Hematopoietic multipotent progenitor cell treated with erythropoietin and hydrocortisone succinate and interleukin-3 and kit ligand, for 17 days (in vitro differentiated cells): ENCODE measurements at regions not wholly inside any gene's neighbourhood (a gene's known extent, or its start where the extent isn't known, plus 50 kb on each side); places are given as distances from the start of the nearest gene placed in this dataset.
"Not testable (repeated sequence)": the region's sequence is repeated elsewhere in the genome, so short reads cannot be mapped to it uniquely, and the experiment has no call there.

ENCODE experiments used
- DNase-seq: peaks from one replicate; pipeline ENCODE4 v3.0.0-alpha.2; 2015; ENCODE audit warnings: low spot score

GRCh38 chr3:82410366-82410765 lies 648.9 kb upstream of the GBE1 start:
- DNase-seq = no peak

- DNase-seq = no peak
Observed at GRCh38 chr3:82409842-82410241, 648.4 kb upstream of the GBE1 start.

- no peak for DNase-seq
Observed at GRCh38 chr3:82392203-82392775, 630.8 kb upstream of the GBE1 start.

- DNase-seq = no peak
Observed at GRCh38 chr3:82390868-82391267, 629.4 kb upstream of the GBE1 start.

- no peak for DNase-seq
Observed at GRCh38 chr3:82386647-82387046, 625.2 kb upstream of the GBE1 start.

- DNase-seq = no peak
Observed at GRCh38 chr3:82384181-82384580, 622.7 kb upstream of the GBE1 start.

- DNase-seq = no peak
Observed at GRCh38 chr3:82382831-82383230, 621.4 kb upstream of the GBE1 start.

GRCh38 chr3:82378392-82378791 lies 616.9 kb upstream of the GBE1 start:
- DNase-seq = no peak

- DNase-seq = no peak
Observed at GRCh38 chr3:82376883-82377282, 615.4 kb upstream of the GBE1 start.

GRCh38 chr3:82373833-82374232 lies 612.4 kb upstream of the GBE1 start:
- not testable (repeated sequence) for DNase-seq

- no peak for DNase-seq
Observed at GRCh38 chr3:82364827-82365226, 603.4 kb upstream of the GBE1 start.

- DNase-seq = no peak
Observed at GRCh38 chr3:82363131-82363530, 601.7 kb upstream of the GBE1 start.

- no peak for DNase-seq
Observed at GRCh38 chr3:82355228-82355627, 593.8 kb upstream of the GBE1 start.

- no peak for DNase-seq
Observed at GRCh38 chr3:82354228-82354627, 592.8 kb upstream of the GBE1 start.

- DNase-seq = no peak
Observed at GRCh38 chr3:82353306-82354171, 592.1 kb upstream of the GBE1 start.

- no peak for DNase-seq
Observed at GRCh38 chr3:82347585-82347984, 586.1 kb upstream of the GBE1 start.

GRCh38 chr3:82342521-82342920 lies 581.1 kb upstream of the GBE1 start:
- DNase-seq = no peak

- DNase-seq = no peak
Observed at GRCh38 chr3:82329300-82329699, 567.9 kb upstream of the GBE1 start.

- no peak for DNase-seq
Observed at GRCh38 chr3:82311901-82312300, 550.5 kb upstream of the GBE1 start.

- no peak for DNase-seq
Observed at GRCh38 chr3:82308755-82309154, 547.3 kb upstream of the GBE1 start.

GRCh38 chr3:82306189-82306588 lies 544.7 kb upstream of the GBE1 start:
- DNase-seq = no peak

- DNase-seq = no peak
Observed at GRCh38 chr3:82294609-82295008, 533.2 kb upstream of the GBE1 start.

- DNase-seq = no peak
Observed at GRCh38 chr3:82293867-82294266, 532.4 kb upstream of the GBE1 start.

GRCh38 chr3:82293435-82293834 lies 532.0 kb upstream of the GBE1 start:
- DNase-seq = no peak
